ENCODE measurements at regions not wholly inside any gene's neighbourhood (a gene's known extent, or its start where the extent isn't known, plus 50 kb on each side); places are given as distances from the start of the nearest gene placed in this dataset.

DNA sequence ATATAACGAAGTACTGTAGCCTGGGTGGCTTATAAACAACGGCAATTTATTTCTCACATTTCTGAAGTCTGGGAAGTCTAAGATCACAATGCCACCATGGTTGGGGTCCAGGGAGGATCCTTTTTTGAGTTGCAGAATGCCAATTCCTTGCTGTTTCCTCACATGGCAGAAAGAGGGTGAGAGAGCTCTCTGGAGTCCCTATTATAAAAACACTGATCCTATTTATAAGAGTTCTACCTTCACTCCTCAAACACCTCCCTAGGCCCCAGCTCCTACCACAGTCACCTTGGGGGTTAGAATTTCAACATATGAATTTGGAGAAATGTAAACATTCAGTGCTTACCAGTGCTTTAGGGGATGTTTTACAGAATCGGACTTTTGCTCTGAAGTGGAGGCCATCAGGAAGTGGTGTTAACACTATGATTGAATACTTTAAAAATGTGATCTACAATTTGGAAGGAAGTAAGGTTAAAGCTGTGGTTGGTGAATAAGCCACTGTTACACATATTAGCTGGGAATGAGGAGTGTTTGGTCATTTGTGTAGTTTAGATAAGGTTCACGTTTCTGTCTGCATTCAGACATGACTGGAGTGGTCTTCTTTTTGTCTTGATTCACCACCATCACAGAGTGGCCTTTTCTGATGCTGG is 79.9 kb upstream of the SPTLC3 start:
- DNase-seq (no peak), ATAC-seq (no peak)
- no peaks in the 10 kb centered on the region for H3K36me3 ChIP-seq
- H3K9me3 ChIP-seq, result no peaks in the 10 kb centered on the region
- H3K27ac ChIP-seq, result no peak overlapping the region
- no peaks in the 10 kb centered on the region for H3K27me3 ChIP-seq
- H3K4me1 ChIP-seq, result no peaks in the 10 kb centered on the region
- TF ChIP-seq, protein P1, sequence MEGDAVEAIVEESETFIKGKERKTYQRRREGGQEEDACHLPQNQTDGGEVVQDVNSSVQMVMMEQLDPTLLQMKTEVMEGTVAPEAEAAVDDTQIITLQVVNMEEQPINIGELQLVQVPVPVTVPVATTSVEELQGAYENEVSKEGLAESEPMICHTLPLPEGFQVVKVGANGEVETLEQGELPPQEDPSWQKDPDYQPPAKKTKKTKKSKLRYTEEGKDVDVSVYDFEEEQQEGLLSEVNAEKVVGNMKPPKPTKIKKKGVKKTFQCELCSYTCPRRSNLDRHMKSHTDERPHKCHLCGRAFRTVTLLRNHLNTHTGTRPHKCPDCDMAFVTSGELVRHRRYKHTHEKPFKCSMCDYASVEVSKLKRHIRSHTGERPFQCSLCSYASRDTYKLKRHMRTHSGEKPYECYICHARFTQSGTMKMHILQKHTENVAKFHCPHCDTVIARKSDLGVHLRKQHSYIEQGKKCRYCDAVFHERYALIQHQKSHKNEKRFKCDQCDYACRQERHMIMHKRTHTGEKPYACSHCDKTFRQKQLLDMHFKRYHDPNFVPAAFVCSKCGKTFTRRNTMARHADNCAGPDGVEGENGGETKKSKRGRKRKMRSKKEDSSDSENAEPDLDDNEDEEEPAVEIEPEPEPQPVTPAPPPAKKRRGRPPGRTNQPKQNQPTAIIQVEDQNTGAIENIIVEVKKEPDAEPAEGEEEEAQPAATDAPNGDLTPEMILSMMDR (IDR thresholded peaks at IDR 0.05 in 4 of 5, conservative IDR thresholded peaks at IDR 0.05 in 1 of 5), result no peak
- no peak for TF ChIP-seq POLR2A (IDR thresholded peaks at IDR 0.05)
- in situ Hi-C loops (cut with MboI; ENCODE audit: low sequenced_read_pairs in 4 of 4) (loop anchor here in 2 of 4 donors (10.0 kb wide), 1 partner anchor 176 kb away; no protein-coding TSS in a partner anchor), intact Hi-C loops (cut with DNase I; ENCODE audit: low total_unique reads) (no loop called here)
- no peak overlapping the region for H3K4me3 ChIP-seq

DNA sequence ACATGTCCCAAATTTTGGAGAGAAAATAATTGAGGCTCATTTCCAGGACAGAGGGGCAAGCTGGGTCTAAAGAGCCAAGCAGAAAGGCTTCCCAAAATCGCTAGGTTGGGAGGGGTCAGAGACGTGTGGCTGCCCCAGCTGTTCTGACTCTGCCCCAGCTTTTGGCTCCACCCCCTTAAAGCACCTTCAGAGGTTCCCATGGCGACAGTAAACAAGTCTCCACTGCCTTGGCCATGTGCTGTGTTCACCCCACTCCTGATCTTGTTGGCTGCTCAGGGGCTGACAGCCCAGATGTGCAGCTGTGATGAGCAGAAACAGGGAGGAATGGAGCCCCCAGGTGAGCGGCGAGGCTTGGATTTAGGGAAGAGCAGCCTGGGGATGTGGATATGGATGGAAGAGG is 72.8 kb upstream of the SPTLC3 start:
- no peaks in the 10 kb centered on the region for H3K27me3 ChIP-seq
- TF ChIP-seq, protein P1 (IDR thresholded peaks at IDR 0.05 in 4 of 5, conservative IDR thresholded peaks at IDR 0.05 in 1 of 5), result no peak
- TF ChIP-seq POLR2A (IDR thresholded peaks at IDR 0.05), result no peak
- no peak overlapping the region for H3K4me3 ChIP-seq
- H3K4me1 ChIP-seq, result no peaks in the 10 kb centered on the region
- no peaks in the 10 kb centered on the region for H3K36me3 ChIP-seq
- in situ Hi-C loops (cut with MboI; ENCODE audit: low sequenced_read_pairs in 4 of 4) (loop anchor here in 1 of 4 donors (10.0 kb wide), 1 partner anchor 59 kb away; no protein-coding TSS in a partner anchor), intact Hi-C loops (cut with DNase I; ENCODE audit: low total_unique reads) (no loop called here)
- no peak overlapping the region for H3K27ac ChIP-seq
- ATAC-seq (no peak), DNase-seq (no peak)
- H3K9me3 ChIP-seq, result no peaks in the 10 kb centered on the region

DNA sequence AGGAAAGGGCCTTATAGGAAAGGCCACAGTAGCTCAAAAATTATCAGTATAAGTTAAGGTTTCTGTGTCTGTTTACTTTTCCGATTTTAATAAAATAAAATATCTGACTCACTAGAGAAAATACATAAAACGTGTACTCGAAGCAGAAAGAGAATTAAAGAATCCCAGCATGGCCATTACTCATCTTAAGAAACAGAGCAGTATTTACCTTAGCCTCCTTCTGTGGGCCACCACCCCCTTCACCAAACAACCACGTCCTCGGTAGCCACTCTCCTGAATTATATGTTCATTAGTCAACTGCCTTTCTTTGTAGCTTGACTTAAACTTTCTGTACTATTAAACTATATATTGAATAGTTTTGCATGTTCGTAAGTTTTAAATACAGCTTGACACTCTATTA is 72.2 kb upstream of the SPTLC3 start:
- TF ChIP-seq POLR2A (IDR thresholded peaks at IDR 0.05), result no peak
- TF ChIP-seq, protein P1 (IDR thresholded peaks at IDR 0.05 in 4 of 5, conservative IDR thresholded peaks at IDR 0.05 in 1 of 5), result no peak
- Histone ChIP-seq H3K27me3 (no peaks in the 10 kb centered on the region), H3K4me1 (no peaks in the 10 kb centered on the region), H3K36me3 (no peaks in the 10 kb centered on the region), H3K9me3 (no peaks in the 10 kb centered on the region), H3K27ac (no peak overlapping the region), H3K4me3 (no peak overlapping the region)
- intact Hi-C loops (cut with DNase I; ENCODE audit: low total_unique reads), result no loop called here
- DNase-seq (no peak), ATAC-seq (no peak)
- in situ Hi-C loops (cut with MboI; ENCODE audit: low sequenced_read_pairs in 4 of 4), result loop anchor here in 1 of 4 donors (10.0 kb wide), 1 partner anchor 58 kb away; no protein-coding TSS in a partner anchor

DNA sequence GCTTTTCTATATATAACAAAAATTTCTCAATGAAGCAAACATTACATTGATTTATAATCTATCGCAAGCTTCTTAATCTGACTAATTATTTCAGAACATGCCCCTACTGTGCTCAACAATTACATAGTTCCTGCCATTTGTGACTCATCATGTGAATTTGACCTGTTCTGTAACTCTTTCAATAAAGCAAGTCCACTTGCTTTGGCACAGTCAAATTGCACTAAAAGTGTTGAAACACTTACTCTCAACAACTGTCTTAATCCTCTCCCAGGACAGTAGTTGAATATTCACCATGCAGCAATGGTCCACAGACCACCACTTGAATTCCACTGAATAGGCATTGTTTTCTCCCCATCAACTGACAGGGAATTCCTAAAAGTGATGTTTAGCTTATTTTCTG is 67.7 kb upstream of the SPTLC3 start:
- DNase-seq, result no peak
- no peak for ATAC-seq
- H3K4me3 ChIP-seq, result no peak overlapping the region
- H3K36me3 ChIP-seq, result no peaks in the 10 kb centered on the region
- intact Hi-C loops (cut with DNase I; ENCODE audit: low total_unique reads) (no loop called here), in situ Hi-C loops (cut with MboI; ENCODE audit: low sequenced_read_pairs in 4 of 4) (no loop called here)
- no peak overlapping the region for H3K27ac ChIP-seq
- no peaks in the 10 kb centered on the region for H3K4me1 ChIP-seq
- no peaks in the 10 kb centered on the region for H3K27me3 ChIP-seq
- TF ChIP-seq POLR2A (IDR thresholded peaks at IDR 0.05), result no peak
- TF ChIP-seq, protein P1 (IDR thresholded peaks at IDR 0.05 in 4 of 5, conservative IDR thresholded peaks at IDR 0.05 in 1 of 5), result no peak
- H3K9me3 ChIP-seq, result no peaks in the 10 kb centered on the region

DNA sequence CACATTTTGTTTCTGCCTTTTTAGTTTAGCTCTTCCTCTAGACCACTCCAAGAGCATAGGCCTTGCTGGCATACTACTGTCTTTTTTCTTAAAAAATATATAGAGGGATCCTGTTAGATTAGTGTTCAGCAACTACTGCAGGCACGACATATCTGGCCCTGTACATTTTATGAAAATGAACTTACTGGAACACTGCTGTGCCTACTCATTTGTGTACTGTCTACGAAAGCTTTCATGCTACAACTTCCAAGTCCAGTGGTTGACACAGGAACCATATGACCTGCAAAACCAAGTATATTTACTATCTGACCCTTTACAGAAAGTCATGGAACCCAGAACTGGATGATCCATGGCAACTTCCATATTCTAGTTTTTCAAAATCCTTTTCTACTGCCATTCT is 66.6 kb upstream of the SPTLC3 start:
- no peaks in the 10 kb centered on the region for H3K4me1 ChIP-seq
- no peaks in the 10 kb centered on the region for H3K36me3 ChIP-seq
- intact Hi-C loops (cut with DNase I; ENCODE audit: low total_unique reads), result no loop called here
- no peaks in the 10 kb centered on the region for H3K9me3 ChIP-seq
- ATAC-seq, result no peak
- TF ChIP-seq, protein P1 (IDR thresholded peaks at IDR 0.05 in 4 of 5, conservative IDR thresholded peaks at IDR 0.05 in 1 of 5), result no peak
- no peak for TF ChIP-seq POLR2A (IDR thresholded peaks at IDR 0.05)
- H3K27me3 ChIP-seq, result no peaks in the 10 kb centered on the region
- DNase-seq, result no peak
- H3K27ac ChIP-seq, result no peak overlapping the region
- in situ Hi-C loops (cut with MboI; ENCODE audit: low sequenced_read_pairs in 4 of 4), result no loop called here
- H3K4me3 ChIP-seq, result no peak overlapping the region
